ENCODE measurements at regions not wholly inside any gene's neighbourhood (a gene's known extent, or its start where the extent isn't known, plus 50 kb on each side); places are given as distances from the start of the nearest gene placed in this dataset.

- no peak for TF ChIP-seq CTCF (IDR thresholded peaks at IDR 0.05; ENCODE audit: low read length)
- no peak for TF ChIP-seq EZH2phosphoT487 (IDR thresholded peaks at IDR 0.05; ENCODE audit: low read length)
- TF ChIP-seq EZH2 (optimal IDR thresholded peaks at IDR 0.05; ENCODE audit: low read depth, low read length), result no peak
Measured at GRCh38 chr5:159629158-159629557, 287.1 kb upstream of the ADRA1B start.
